ENCODE measurements at regions not wholly inside any gene's neighbourhood (a gene's known extent, or its start where the extent isn't known, plus 50 kb on each side); places are given as distances from the start of the nearest gene placed in this dataset.
"Not testable (repeated sequence)": the region's sequence is repeated elsewhere in the genome, so short reads cannot be mapped to it uniquely, and the experiment has no call there.

- DNase-seq (ENCODE audit: extremely low read depth in 1 of 2, low read depth in 1 of 2): no peak
These were observed 119.7 kb downstream of the MACROH2A1 start for GRCh38 chr5:135279328-135279727.

DNA sequence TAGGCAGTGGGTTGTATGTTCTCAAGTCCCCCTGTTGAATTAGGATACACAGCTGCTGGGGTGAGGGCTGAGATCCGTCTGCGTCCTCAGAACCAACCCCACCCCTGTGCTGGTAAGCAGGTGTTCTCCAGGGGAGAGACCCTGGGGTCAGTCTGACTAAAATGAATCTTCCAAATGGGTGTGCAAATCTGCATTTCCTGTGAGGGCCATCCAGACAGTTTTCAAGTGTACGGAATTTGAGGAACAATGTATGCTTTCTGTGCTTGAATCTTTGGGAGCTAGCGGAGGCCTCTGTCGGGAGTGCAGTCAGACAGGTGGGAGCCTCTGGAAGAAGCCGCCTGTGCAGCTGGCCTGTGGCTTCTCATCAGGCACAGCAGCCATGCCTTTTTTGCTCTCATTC lies 122.9 kb downstream of the MACROH2A1 start:
- no peak for DNase-seq (ENCODE audit: extremely low read depth in 1 of 2, low read depth in 1 of 2)

DNA sequence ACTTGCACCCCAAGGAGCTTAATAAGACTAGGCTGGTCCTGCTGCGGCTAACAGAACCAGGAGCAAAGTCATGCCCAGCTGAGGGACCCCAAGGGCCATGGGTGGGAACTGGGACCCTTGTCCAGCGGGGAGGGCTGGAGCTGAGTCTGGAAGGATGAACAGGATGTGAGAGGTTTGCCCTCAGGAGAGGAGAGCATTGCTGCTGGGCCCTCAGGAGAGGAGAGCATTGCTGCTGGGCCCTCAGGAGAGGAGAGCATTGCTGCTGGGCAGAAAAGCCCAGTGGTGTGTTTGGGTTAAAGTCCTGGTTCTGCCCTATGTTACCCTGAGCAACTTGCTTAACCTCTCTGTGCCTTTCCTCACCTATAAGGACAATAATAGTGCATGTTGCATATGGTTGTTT lies 125.8 kb downstream of the MACROH2A1 start:
- no peak for DNase-seq (ENCODE audit: extremely low read depth in 1 of 2, low read depth in 1 of 2)

GRCh38 chr5:135272311-135272805 lies 126.7 kb downstream of the MACROH2A1 start:
- DNase-seq (ENCODE audit: extremely low read depth in 1 of 2, low read depth in 1 of 2): no peak

GRCh38 chr5:135271533-135272310 lies 127.3 kb downstream of the MACROH2A1 start:
- no peak for DNase-seq (ENCODE audit: extremely low read depth in 1 of 2, low read depth in 1 of 2)

- DNase-seq (ENCODE audit: extremely low read depth in 1 of 2, low read depth in 1 of 2): no peak
These were observed 129.1 kb downstream of the MACROH2A1 start for GRCh38 chr5:135269931-135270421.

DNA sequence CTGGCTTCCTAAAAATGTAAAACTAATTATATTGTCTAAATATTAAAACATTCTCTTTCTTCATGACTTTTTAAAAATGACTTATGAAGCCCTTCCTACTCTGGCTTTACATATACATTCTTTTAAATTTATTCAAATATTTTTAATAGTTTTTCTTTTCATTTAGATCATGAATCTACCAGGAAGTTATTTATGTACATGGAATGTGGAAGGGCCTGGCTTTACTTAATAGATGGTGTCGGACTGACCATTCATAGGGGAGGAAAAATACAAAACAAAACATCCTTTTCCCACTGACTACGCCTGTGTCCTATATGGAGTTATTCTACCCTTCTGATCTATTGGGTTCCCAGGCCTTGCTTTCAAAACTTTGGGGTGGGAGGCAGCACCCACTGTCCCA lies 129.8 kb downstream of the MACROH2A1 start:
- DNase-seq (ENCODE audit: extremely low read depth in 1 of 2, low read depth in 1 of 2): no peak

- no peak for DNase-seq (ENCODE audit: extremely low read depth in 1 of 2, low read depth in 1 of 2)
These were observed 132.1 kb downstream of the MACROH2A1 start for GRCh38 chr5:135266975-135267374.

GRCh38 chr5:135266303-135266635 lies 132.8 kb downstream of the MACROH2A1 start:
- no peak for DNase-seq (ENCODE audit: extremely low read depth in 1 of 2, low read depth in 1 of 2)

DNA sequence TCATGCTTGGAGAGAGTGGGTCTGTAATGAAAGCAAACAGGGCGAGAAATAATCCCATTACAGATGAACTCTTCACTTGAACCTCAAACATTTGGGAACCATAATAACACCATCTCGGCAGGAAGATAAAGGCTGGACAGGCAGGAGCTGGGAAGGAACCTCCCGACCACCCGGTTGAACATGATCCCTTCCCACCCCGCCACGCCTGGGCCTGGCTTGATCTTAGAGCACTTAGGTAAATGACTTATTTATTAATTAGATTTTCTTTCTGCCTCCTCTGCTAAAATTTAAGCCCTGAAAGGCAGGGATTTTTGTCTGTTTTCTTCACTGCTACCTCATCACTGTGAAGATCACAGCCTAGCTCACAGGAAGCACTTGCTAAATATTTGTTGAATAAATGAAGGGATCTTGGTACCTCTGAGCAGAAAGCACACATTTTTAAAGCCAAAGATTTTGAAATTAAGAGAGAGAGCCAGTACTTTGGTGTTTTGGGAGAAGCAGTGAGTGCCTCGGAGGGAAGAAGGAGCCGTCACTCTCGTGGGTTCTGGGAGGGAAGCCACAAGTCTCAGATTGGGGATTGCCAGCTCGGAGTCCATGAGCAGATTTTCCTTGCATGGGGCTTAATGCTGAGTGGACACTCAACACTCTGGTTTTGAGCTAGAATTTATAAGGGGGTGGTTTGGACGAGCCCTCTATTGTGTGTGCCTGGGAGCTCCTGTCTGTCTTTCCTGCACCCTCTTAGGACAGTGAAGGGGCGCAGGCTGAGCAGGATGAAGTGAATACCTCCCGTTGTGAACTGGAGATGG lies 133.3 kb downstream of the MACROH2A1 start:
- DNase-seq (ENCODE audit: extremely low read depth in 1 of 2, low read depth in 1 of 2): no peak

DNA sequence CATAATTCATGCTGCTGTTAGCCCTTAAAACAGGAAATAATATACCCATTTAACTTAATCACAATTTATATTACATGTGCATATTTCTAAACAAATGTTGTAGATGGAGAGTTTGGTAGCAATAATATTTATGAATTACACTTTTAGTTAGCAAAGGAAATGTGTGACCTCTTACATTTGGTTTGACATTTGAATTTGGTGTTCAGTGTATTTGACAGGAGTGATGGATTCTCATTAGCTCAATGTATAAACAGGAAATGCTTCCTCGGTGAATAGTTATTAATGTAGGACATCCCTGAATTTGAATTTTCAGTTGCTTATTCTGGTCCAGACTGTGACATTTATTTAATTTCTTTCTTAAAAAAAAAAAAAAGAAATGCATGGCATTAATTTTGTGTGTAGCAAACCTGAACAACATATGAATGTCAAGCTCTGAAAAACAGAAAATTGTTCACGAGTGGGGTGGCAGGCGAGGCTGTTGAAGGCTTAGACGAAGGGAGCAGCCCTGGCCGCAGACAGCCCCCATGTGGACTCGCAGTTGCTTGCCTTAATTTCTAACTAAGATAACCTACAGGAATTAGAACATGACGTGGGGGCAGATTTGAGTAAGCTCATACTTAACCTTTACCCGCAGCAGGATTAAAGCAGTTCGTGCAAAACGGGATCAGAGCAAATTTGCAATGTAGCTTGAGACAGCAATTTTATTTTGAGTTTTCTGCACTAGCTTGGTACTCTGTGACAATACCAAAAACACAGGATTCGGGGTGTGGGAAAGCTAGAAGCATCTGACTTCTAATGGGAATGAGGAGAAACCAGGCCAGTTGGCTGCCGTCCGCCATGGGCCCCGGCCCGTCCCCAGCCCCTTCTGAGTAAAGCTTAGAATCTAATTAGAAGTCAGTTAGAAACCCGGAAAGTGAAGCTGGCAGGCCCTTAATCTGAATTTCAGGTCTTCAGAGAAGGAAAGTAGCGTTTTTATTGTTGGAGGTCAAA lies 134.3 kb downstream of the MACROH2A1 start:
- no peak for DNase-seq (ENCODE audit: extremely low read depth in 1 of 2, low read depth in 1 of 2)

DNA sequence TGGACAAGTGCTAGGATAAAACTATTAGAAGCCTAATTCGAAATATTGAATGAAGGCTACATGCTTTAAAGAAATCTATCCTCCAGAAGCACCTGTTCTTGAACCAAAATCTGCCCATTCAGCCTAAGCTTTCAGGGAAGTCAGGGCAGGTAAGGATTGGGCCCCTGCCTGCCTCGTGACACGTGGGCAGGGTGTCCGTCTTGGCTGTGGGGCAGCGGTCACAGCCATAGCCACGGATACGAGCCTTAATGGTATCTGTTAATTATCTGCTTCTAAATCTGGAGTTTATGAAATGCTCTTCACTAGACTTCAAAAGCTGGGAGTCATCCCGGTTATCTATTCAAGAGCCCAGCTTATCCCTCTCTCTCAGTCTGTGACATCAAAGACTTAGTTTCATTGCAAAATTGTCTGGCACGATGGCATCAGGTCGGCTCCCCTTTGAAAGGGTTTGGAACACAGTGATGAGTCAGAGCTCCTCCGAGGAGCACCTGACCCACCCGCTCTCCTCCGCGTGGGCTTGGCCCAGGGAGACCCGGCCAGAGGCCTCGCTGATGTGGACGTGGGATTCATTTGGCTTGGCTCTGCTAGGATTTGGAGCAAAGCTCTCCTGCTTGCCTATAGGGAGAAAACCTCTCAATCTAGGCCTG lies 135.9 kb downstream of the MACROH2A1 start:
- DNase-seq (ENCODE audit: extremely low read depth in 1 of 2, low read depth in 1 of 2): no peak

DNA sequence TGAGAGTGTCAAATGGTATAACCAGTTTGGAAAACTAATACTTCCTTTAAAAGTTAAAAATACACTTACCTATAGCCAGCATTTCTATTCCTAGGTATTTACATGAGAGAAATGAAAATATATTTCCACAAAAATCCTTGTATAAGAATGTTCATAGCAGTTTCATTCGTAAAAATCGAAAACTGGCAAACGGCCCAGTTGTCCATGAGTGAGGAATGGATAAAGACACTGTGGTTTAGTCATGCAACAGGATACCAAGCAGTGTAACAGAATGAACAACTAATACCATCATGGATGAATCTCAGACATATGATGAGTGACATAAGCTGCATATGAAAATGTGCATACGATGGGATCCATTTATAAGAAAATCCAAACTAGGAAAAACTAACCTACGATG lies 136.7 kb downstream of the MACROH2A1 start:
- no peak for DNase-seq (ENCODE audit: extremely low read depth in 1 of 2, low read depth in 1 of 2)

DNA sequence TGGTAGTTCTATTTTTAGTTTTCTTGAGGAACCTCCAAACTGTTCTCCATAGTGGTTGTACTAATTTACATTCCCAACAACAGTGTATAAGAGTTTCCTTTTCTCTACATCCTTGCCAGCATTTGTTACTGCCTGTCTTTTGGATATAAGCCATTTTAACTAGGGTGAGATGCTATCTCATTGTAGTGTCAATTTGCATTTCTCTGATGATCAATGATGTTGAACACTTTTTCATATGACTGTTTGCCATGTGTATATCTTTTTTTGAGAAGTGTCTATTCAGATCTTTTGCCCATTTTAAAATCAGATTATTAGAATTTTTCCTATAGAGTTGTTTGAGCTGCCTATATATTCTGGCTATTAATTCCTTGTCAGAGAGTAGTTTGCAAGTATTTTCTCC lies 138.9 kb downstream of the MACROH2A1 start:
- not testable (repeated sequence) for DNase-seq (ENCODE audit: extremely low read depth in 1 of 2, low read depth in 1 of 2)

DNA sequence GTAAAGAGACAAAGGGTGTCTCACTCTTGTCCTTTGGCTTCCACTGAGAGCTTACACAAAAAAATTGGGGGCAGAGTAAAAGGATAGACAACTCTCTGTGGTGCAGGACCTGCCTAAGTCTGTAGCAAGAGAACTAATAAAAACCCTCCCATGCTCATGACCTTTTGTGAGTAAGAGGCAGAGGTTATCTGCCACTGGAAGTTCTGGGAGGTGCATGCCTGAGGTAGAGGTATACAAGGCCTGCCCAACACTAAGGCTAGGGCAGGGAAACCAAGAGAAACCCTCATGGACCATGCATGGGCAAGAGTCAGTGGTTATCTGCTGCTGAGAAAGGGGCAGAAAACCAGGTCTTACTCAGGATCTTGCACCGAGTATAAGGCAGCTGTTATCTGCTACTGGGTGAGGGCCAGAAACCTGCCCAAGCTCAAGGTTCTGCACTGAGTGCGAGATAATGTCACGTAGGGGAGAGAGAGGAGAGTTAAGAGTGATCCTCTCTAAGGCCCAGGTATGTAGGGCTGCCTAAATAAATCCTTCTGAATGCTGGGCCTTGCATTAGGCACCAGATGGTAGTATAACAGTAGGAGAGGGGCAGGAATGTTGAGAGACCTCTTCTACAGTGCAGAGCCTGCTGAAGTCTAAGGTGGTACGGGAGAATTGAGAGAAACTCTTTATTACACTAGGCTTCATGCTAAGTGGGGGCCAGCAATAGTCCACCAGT lies 143.4 kb downstream of the MACROH2A1 start:
- DNase-seq (ENCODE audit: extremely low read depth in 1 of 2, low read depth in 1 of 2): no peak

DNA sequence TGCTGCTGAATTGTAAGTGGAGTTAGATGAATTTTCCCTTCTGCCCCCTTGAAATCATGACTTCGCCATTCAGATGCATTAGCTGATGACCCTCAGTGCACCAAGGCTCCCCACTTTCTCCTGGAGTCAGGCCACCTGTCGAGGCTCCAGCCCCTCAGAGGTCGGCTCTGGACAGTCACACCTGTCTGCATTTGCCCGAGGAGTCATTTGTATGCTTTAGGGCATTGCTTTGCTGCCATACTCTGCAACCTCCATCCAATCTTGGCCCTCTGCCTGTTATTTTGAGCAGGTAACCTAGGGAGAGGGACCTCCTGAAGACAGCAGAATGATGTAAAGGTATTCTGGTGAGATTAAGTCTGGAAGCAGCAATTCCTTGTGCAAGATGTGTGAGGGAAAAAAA lies 144.8 kb downstream of the MACROH2A1 start:
- no peak for DNase-seq (ENCODE audit: extremely low read depth in 1 of 2, low read depth in 1 of 2)

DNA sequence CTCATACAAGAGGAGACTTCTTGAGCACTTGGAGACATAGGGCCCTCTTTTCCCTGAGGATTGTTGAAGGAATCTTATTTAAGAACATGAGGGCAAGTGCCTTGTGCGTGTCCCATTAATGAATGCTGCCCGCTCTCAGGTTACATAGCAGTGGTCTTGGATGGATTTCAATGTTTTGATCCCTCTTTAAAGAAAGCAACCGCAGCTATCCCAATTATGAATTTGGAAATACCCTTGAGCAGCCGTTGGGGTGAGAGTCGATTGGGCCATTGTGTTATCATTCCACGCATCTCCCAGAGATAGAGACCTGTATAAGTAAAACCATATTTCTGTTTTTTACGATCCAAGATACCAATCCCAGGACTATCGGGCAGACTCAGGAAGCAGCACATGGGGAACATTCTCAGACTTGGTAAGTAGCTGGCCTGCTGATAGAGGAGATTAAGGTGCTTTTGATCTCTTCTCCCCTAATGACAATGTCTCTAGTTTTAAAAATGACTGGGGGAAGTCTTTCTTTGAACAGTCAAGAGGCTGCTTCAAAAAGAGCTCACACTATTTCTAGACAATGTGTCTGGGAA lies 145.3 kb downstream of the MACROH2A1 start:
- DNase-seq (ENCODE audit: extremely low read depth in 1 of 2, low read depth in 1 of 2): no peak

- no peak for DNase-seq (ENCODE audit: extremely low read depth in 1 of 2, low read depth in 1 of 2)
These were observed 147.9 kb downstream of the MACROH2A1 start for GRCh38 chr5:135251093-135251492.

GRCh38 chr5:135250671-135251070 lies 148.4 kb downstream of the MACROH2A1 start:
- no peak for DNase-seq (ENCODE audit: extremely low read depth in 1 of 2, low read depth in 1 of 2)
